GM20000 (cell line): ENCODE measurements at regions not wholly inside any gene's neighbourhood (a gene's known extent, or its start where the extent isn't known, plus 50 kb on each side); places are given as distances from the start of the nearest gene placed in this dataset.

Source experiments
- DNase-seq: peaks from one replicate; pipeline ENCODE4 v3.0.0; 2012; ENCODE audit warnings: low spot score
- CTCF ChIP-seq: IDR thresholded peaks from 2 replicates; pipeline ENCODE4 v1.5.1; 2012; ENCODE audit warnings: mild to moderate bottlenecking, control low read depth; ENCODE audit errors: extremely low read depth, missing control alignments

- TF ChIP-seq CTCF = no peak
- DNase-seq = no peak
These were observed 321.4 kb downstream of the GADD45G start for GRCh38 chr9:89926167-89926566.

GRCh38 chr9:89926691-89927220 is 321.9 kb downstream of the GADD45G start:
- no peak for TF ChIP-seq CTCF
- no peak for DNase-seq

- no peak for TF ChIP-seq CTCF
These were observed 323.3 kb downstream of the GADD45G start for GRCh38 chr9:89928106-89928505.

GRCh38 chr9:89928521-89929275 is 323.9 kb downstream of the GADD45G start:
- TF ChIP-seq CTCF = no peak
- DNase-seq = no peak

More at GRCh38 chr9:89928106-89928505, 323.3 kb downstream of the GADD45G start:
- no peak for DNase-seq

GRCh38 chr9:89929315-89929672 is 324.5 kb downstream of the GADD45G start:
- no peak for DNase-seq
- no peak for TF ChIP-seq CTCF

GRCh38 chr9:89929673-89930480 is 325.1 kb downstream of the GADD45G start:
- DNase-seq = no peak
- TF ChIP-seq CTCF = no peak

- TF ChIP-seq CTCF = no peak
- no peak for DNase-seq
These were observed 328.8 kb downstream of the GADD45G start for GRCh38 chr9:89933578-89933977.
